GM12891 (cell line): ENCODE measurements at regions not wholly inside any gene's neighbourhood (a gene's known extent, or its start where the extent isn't known, plus 50 kb on each side); places are given as distances from the start of the nearest gene placed in this dataset.

Source experiments
- POLR2A ChIP-seq: IDR thresholded peaks from 2 replicates; pipeline ENCODE4 v1.6.1; 2011; ENCODE audit warnings: low read depth, low read length, control low read depth
- POLR2AphosphoS5 ChIP-seq: IDR thresholded peaks from 2 replicates; pipeline ENCODE4 v1.6.1; 2011; ENCODE audit warnings: low read depth, low read length, control low read depth
- TAF1 ChIP-seq: IDR thresholded peaks from 2 replicates; pipeline ENCODE4 v1.6.1; 2011; ENCODE audit warnings: low read depth, low read length, control low read depth

GRCh38 chr10:9302140-9302746 is 1247.8 kb downstream of the GATA3 start:
- TF ChIP-seq POLR2AphosphoS5 (no peak), POLR2A (no peak), TAF1 (no peak)
